GM12878 (cell line): ENCODE measurements at regions not wholly inside any gene's neighbourhood (a gene's known extent, or its start where the extent isn't known, plus 50 kb on each side); places are given as distances from the start of the nearest gene placed in this dataset.

Experiments
- ATAC-seq: fragments of 200-7000 bp; cut with Tn5 transposase; 3 replicates; pipeline ENCODE4 v1.9.1; 2020; ENCODE audit warnings: mild to moderate bottlenecking, moderate library complexity
- BruUV-seq: library from RNA; stranded (reverse); fragments of 400-500 nt; replicated peaks from 2 replicates; lab custom pipeline; 2021; lab: Mats Ljungman, UMichigan
- CTCF ChIA-PET: fragments of 300-600 bp; sonication (Branson Sonifier 250); formaldehyde crosslinking; extraction: SDS; loops from one replicate; lab custom pipeline; 2021; ENCODE audit warnings: inconsistent platforms; lab: Yijun Ruan, JAX
- POLR2A ChIA-PET: fragments of 350-600 bp; formaldehyde crosslinking; extraction: SDS; loops from one replicate; lab custom pipeline; 2021; ENCODE audit warnings: inconsistent platforms; lab: Charles Lee
- RAD21 ChIA-PET: fragments of 300-600 bp; sonication (Branson Sonifier 250); formaldehyde crosslinking; loops from one replicate; lab custom pipeline; 2023; ENCODE audit warnings: antibody characterized with exemption; ENCODE audit not compliant: unreplicated experiment; lab: Charles Lee
- SMC1A ChIA-PET: fragments of 300-600 bp; sonication (Branson Sonifier 250); formaldehyde crosslinking; loops from one replicate; lab custom pipeline; 2023; ENCODE audit not compliant: unreplicated experiment, uncharacterized antibody; lab: Charles Lee
- DNase-seq: peaks from one replicate; pipeline ENCODE4 v3.0.0-alpha.2; 2011; ENCODE audit warnings: low read depth, low spot score
- FAIRE-seq: peaks from 3 replicates; lab custom pipeline; 2011; peaks lifted over from hg19 to GRCh38; lab: Jason Lieb, UNC
- H2AFZ ChIP-seq: 2 replicates; pipeline ENCODE4 v1.6.0; 2011; ENCODE audit warnings: low read depth, low read length, control low read depth; ENCODE audit not compliant: control insufficient read depth
- H3K27ac ChIP-seq: 2 replicates; pipeline ENCODE4 v1.5.1; 2011; ENCODE audit warnings: control low read depth; ENCODE audit not compliant: control insufficient read depth, insufficient read depth
- H3K27me3 ChIP-seq, 2 experiments: replicated peaks in 1 of 2; 2 replicates each; pipeline versions ENCODE4 v1.6.0 to v1.6.1; 2011; ENCODE audit warnings: low read length in 1 of 2; ENCODE audit not compliant: control insufficient read depth in 2 of 2, insufficient read depth in 2 of 2
- H3K36me3 ChIP-seq, 2 experiments: 2 replicates each; pipeline ENCODE4 v1.5.1; 2011; ENCODE audit warnings: low read length in 1 of 2; ENCODE audit not compliant: control insufficient read depth in 2 of 2, insufficient read depth in 2 of 2
- H3K4me1 ChIP-seq: 2 replicates; pipeline ENCODE4 v1.6.1; 2011; ENCODE audit warnings: mild to moderate bottlenecking, low read length, moderate library complexity, mixed read lengths; ENCODE audit not compliant: control insufficient read depth, insufficient read depth
- H3K4me2 ChIP-seq: 2 replicates; pipeline ENCODE4 v1.6.0; 2011; ENCODE audit warnings: control low read depth; ENCODE audit not compliant: control insufficient read depth, insufficient read depth
- H3K4me3 ChIP-seq: fragments of 200-600 bp; sonication (generic); 2 replicates; pipeline ENCODE4 v1.5.1; 2016
- H3K79me2 ChIP-seq: 2 replicates; pipeline ENCODE4 v1.6.0; 2011; ENCODE audit warnings: low read length; ENCODE audit not compliant: control insufficient read depth, insufficient read depth
- H3K9ac ChIP-seq: 2 replicates; pipeline ENCODE4 v1.8.0; 2011; ENCODE audit warnings: low read length, control low read depth, mixed read lengths; ENCODE audit not compliant: control insufficient read depth, insufficient read depth
- H3K9me3 ChIP-seq: replicated peaks from 3 replicates; pipeline ENCODE4 v1.5.1; 2011; ENCODE audit warnings: mild to moderate bottlenecking, low read length; ENCODE audit not compliant: control insufficient read depth, insufficient read depth
- H4K20me1 ChIP-seq: 2 replicates; pipeline ENCODE4 v1.6.0; 2011; ENCODE audit not compliant: control insufficient read depth, insufficient read depth
- BCL11A ChIP-seq: IDR thresholded peaks from 2 replicates; pipeline ENCODE4 v1.6.1; 2011; ENCODE audit warnings: low read depth, low read length
- ZBED1 ChIP-seq: IDR thresholded peaks from 2 replicates; pipeline ENCODE4 v1.6.1; 2016; ENCODE audit warnings: borderline replicate concordance
- WGBS: methylation state at CpG from one replicate; pipeline ENCODE4 v1.1.6; 2016; ENCODE audit warnings: low lambda C conversion rate; ENCODE audit not compliant: insufficient replicate concordance, insufficient coverage; ENCODE audit errors: missing lambda C conversion rate; 5-methylcytosine and 5-hydroxymethylcytosine counted together
- in situ Hi-C: fragments of 300-500 bp; cut with MboI; formaldehyde crosslinking; loops from 9 replicates; pipeline ENCODE4 v1.14.3; 2018; ENCODE audit warnings: mixed read lengths
- intact Hi-C: fragments of 100-400 bp; cut with micrococcal nuclease; formaldehyde crosslinking; loops from one replicate; pipeline ENCODE4 v1.14.2; 2022; ENCODE audit not compliant: unreplicated experiment
- TF ChIP-seq, protein P1 (sequence below): IDR thresholded peaks from 2 replicates; pipeline ENCODE4 v1.6.1; 2011; ENCODE audit warnings: mild to moderate bottlenecking, low read depth, low read length, moderate library complexity; ENCODE audit not compliant: insufficient replicate concordance
- TF ChIP-seq, protein P2 (sequence below): fragments of 450-650 bp; IDR thresholded peaks from 2 replicates; pipeline ENCODE4 v1.6.1; 2014; ENCODE audit warnings: mild to moderate bottlenecking
- TF ChIP-seq, protein P3 (sequence below): fragments of 450-650 bp; IDR thresholded peaks from 2 replicates; pipeline ENCODE4 v1.6.1; 2016; ENCODE audit warnings: mild to moderate bottlenecking
- TF ChIP-seq, protein P4 (sequence below): IDR thresholded peaks from 2 replicates; pipeline ENCODE4 v1.6.1; 2012; ENCODE audit warnings: low read depth, low read length, improper control_type of control experiment
- TF ChIP-seq, protein P5 (sequence below): IDR thresholded peaks from 2 replicates; pipeline ENCODE4 v1.6.1; 2012; ENCODE audit warnings: low read length, inconsistent platforms
- TF ChIP-seq, protein P6 (sequence below): IDR thresholded peaks from 2 replicates; pipeline ENCODE4 v1.6.1; 2011; ENCODE audit warnings: low read depth, low read length, improper control_type of control experiment, borderline replicate concordance

DNA sequence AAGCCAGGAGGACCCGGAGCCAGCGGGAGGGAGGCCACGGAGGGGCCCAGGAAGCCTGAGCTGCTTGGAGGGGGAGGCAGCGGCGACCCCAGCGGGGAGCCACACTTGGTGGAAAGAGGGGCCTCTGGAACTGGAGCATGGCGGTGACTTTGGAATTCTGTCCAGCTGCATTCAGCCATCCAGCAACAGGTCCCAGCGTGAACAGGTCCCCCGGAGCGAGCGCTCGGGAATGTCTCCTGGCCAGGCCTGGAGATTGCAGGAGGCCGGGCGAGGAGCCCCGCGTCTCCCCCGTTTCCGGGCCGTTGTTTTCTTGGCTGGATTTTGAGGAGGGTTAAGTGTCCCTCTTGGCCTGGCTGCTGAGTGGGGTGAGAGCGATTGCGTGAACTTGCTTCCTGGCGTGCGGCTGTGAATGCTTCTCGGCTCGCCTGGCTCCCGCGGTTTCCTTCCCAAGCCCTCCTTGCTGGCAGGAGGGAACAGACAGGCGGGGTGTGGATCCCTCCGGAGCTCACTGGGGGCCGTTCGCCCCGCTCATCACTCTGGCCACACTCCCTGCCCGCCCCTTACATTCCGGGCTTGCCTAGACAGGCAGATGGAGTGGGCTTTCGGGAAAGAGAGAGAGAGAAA is 125.3 kb upstream of the IRX4 start:
- Histone ChIP-seq H3K4me3 (no peak overlapping the region), H3K4me2 (no peak overlapping the region), H3K27me3 (no peaks in the 10 kb centered on the region; a peak in 1 of 4 replicates), H3K9ac (no peak overlapping the region), H3K9me3 (no peaks in the 10 kb centered on the region), H2AFZ (no peak overlapping the region), H3K36me3 (no peaks in the 10 kb centered on the region), H3K27ac (no peak overlapping the region), H3K4me1 (no peaks in the 10 kb centered on the region), H4K20me1 (no peaks in the 10 kb centered on the region), H3K79me2 (no peaks in the 10 kb centered on the region)
- 43% methylated on average over 30 of the region's 35 CpGs for WGBS
- BruUV-seq: no TSS peak
- ChIA-PET RAD21 (no interaction called here), CTCF (no interaction called here), SMC1A (no interaction called here), POLR2A (no interaction called here)
- no peak for ATAC-seq
- in situ Hi-C loops (no loop called here), intact Hi-C loops (no loop called here)
- TF ChIP-seq ZBED1 (no peak), BCL11A (no peak)
- TF ChIP-seq, protein P1, sequence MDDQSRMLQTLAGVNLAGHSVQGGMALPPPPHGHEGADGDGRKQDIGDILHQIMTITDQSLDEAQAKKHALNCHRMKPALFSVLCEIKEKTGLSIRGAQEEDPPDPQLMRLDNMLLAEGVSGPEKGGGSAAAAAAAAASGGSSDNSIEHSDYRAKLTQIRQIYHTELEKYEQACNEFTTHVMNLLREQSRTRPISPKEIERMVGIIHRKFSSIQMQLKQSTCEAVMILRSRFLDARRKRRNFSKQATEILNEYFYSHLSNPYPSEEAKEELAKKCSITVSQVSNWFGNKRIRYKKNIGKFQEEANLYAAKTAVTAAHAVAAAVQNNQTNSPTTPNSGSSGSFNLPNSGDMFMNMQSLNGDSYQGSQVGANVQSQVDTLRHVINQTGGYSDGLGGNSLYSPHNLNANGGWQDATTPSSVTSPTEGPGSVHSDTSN: no peak
- TF ChIP-seq, protein P2, sequence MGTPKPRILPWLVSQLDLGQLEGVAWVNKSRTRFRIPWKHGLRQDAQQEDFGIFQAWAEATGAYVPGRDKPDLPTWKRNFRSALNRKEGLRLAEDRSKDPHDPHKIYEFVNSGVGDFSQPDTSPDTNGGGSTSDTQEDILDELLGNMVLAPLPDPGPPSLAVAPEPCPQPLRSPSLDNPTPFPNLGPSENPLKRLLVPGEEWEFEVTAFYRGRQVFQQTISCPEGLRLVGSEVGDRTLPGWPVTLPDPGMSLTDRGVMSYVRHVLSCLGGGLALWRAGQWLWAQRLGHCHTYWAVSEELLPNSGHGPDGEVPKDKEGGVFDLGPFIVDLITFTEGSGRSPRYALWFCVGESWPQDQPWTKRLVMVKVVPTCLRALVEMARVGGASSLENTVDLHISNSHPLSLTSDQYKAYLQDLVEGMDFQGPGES: no peak
- TF ChIP-seq, protein P3, sequence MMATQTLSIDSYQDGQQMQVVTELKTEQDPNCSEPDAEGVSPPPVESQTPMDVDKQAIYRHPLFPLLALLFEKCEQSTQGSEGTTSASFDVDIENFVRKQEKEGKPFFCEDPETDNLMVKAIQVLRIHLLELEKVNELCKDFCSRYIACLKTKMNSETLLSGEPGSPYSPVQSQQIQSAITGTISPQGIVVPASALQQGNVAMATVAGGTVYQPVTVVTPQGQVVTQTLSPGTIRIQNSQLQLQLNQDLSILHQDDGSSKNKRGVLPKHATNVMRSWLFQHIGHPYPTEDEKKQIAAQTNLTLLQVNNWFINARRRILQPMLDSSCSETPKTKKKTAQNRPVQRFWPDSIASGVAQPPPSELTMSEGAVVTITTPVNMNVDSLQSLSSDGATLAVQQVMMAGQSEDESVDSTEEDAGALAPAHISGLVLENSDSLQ: no peak
- TF ChIP-seq, protein P4, sequence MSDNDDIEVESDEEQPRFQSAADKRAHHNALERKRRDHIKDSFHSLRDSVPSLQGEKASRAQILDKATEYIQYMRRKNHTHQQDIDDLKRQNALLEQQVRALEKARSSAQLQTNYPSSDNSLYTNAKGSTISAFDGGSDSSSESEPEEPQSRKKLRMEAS: no peak
- TF ChIP-seq, protein P5, sequence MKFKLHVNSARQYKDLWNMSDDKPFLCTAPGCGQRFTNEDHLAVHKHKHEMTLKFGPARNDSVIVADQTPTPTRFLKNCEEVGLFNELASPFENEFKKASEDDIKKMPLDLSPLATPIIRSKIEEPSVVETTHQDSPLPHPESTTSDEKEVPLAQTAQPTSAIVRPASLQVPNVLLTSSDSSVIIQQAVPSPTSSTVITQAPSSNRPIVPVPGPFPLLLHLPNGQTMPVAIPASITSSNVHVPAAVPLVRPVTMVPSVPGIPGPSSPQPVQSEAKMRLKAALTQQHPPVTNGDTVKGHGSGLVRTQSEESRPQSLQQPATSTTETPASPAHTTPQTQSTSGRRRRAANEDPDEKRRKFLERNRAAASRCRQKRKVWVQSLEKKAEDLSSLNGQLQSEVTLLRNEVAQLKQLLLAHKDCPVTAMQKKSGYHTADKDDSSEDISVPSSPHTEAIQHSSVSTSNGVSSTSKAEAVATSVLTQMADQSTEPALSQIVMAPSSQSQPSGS: no peak
- TF ChIP-seq, protein P6, sequence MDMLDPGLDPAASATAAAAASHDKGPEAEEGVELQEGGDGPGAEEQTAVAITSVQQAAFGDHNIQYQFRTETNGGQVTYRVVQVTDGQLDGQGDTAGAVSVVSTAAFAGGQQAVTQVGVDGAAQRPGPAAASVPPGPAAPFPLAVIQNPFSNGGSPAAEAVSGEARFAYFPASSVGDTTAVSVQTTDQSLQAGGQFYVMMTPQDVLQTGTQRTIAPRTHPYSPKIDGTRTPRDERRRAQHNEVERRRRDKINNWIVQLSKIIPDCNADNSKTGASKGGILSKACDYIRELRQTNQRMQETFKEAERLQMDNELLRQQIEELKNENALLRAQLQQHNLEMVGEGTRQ: no peak
- no peak for FAIRE-seq
- DNase-seq: no peak
